Thyroid gland (tissue), 4 donors: ENCODE measurements at regions not wholly inside any gene's neighbourhood (a gene's known extent, or its start where the extent isn't known, plus 50 kb on each side); places are given as distances from the start of the nearest gene placed in this dataset.
A peak's percentile ranks its signal among the peaks of the same experiment; 100 is the strongest.
"Not testable (repeated sequence)": the region's sequence is repeated elsewhere in the genome, so short reads cannot be mapped to it uniquely, and the experiment has no call there.

Experiments used
- DNase-seq, 2 donors: peaks; one replicate each; pipeline ENCODE4 v3.0.0-alpha.2; 2019
- H3K27ac ChIP-seq, 3 donors: fragments of 200-600 bp; sonication (generic); 1 replicate in 2 of 3; 2 replicates in 1 of 3; pipeline ENCODE4 v1.5.1; 2016 to 2019; ENCODE audit warnings: mild to moderate bottlenecking in 1 of 3, moderate library complexity in 1 of 3
- H3K27me3 ChIP-seq: fragments of 200-600 bp; sonication (generic); one replicate; pipeline ENCODE4 v1.5.1; 2019
- H3K36me3 ChIP-seq, 2 donors: fragments of 200-600 bp; sonication (generic); one replicate each; pipeline ENCODE4 v1.5.1; 2016 to 2019
- H3K4me1 ChIP-seq, 2 donors: fragments of 200-600 bp; sonication (generic); one replicate each; pipeline ENCODE4 v1.5.1; 2017 to 2019
- H3K4me3 ChIP-seq, 3 donors: fragments of 200-600 bp; sonication (generic); replicated peaks in 1 of 3; 1 replicate in 2 of 3; 2 replicates in 1 of 3; pipeline ENCODE4 v1.5.1; 2016; ENCODE audit warnings: mild to moderate bottlenecking in 1 of 3
- H3K9me3 ChIP-seq: fragments of 200-600 bp; sonication (generic); one replicate; pipeline ENCODE4 v1.5.1; 2017
- CTCF ChIP-seq, 6 experiments: fragments of 200-600 bp in 3 of 6; fragments of 450-650 bp in 3 of 6; sonication (generic) in 3 of 6; IDR thresholded peaks; one replicate each; pipeline ENCODE4 v1.5.1; 2016 to 2019; ENCODE audit warnings: antibody characterized with exemption in 6 of 6, mild to moderate bottlenecking in 2 of 6, inconsistent platforms in 1 of 6, moderate library complexity in 1 of 6
- POLR2A ChIP-seq, 2 donors: fragments of 450-650 bp; IDR thresholded peaks; one replicate each; pipeline ENCODE4 v1.6.1; 2017; ENCODE audit warnings: antibody characterized with exemption in 2 of 2, mild to moderate bottlenecking in 2 of 2, moderate library complexity in 1 of 2
- WGBS, 2 donors: methylation state at CpG; one replicate each; pipeline ENCODE4 v1.1.5; 2017; 5-methylcytosine and 5-hydroxymethylcytosine counted together
- intact Hi-C: fragments of 100-400 bp; cut with DNase I; formaldehyde crosslinking; loops from one replicate; pipeline ENCODE4 v1.15.1; 2023

- no peaks in the 10 kb centered on the region for H3K9me3 ChIP-seq
- DNase-seq = no peak
- no peak overlapping the region for H3K4me3 ChIP-seq
- TF ChIP-seq POLR2A (IDR thresholded peaks at IDR 0.05) = no peak
- TF ChIP-seq CTCF (IDR thresholded peaks at IDR 0.05) = no peak
- no peaks in the 10 kb centered on the region for H3K36me3 ChIP-seq
- WGBS, 2 donors = 86 to 96% methylated on average over 9 of the region's 9 CpGs
- intact Hi-C loops = no loop called here
- H3K27me3 ChIP-seq = no peaks in the 10 kb centered on the region
- H3K27ac ChIP-seq = no peak overlapping the region
- no peaks in the 10 kb centered on the region for H3K4me1 ChIP-seq
These were observed 61.4 kb upstream of the E2F3 start for GRCh38 chr6:20340068-20340848.

- Histone ChIP-seq H3K36me3 (no peaks in the 10 kb centered on the region), H3K9me3 (no peaks in the 10 kb centered on the region), H3K27ac (no peak overlapping the region), H3K4me3 (no peak overlapping the region), H3K4me1 (no peaks in the 10 kb centered on the region), H3K27me3 (no peaks in the 10 kb centered on the region)
- TF ChIP-seq POLR2A (IDR thresholded peaks at IDR 0.05) (no peak), CTCF (IDR thresholded peaks at IDR 0.05) (no peak)
- 38 to 50% methylated on average over 2 of the region's 2 CpGs for WGBS, 2 donors
- intact Hi-C loops = no loop called here
- DNase-seq = peak in 1 of 2 donors; percentile 6
These were observed 60.6 kb upstream of the E2F3 start for GRCh38 chr6:20341096-20341495.

GRCh38 chr6:20341564-20341963 lies 60.1 kb upstream of the E2F3 start:
- 91 to 95% methylated on average over 4 of the region's 4 CpGs for WGBS, 2 donors
- H3K27ac ChIP-seq = no peak overlapping the region
- intact Hi-C loops = no loop called here

GRCh38 chr6:20346948-20347347 lies 54.7 kb upstream of the E2F3 start:
- H3K9me3 ChIP-seq, H3K4me1 ChIP-seq, DNase-seq, H3K36me3 ChIP-seq, H3K27me3 ChIP-seq, intact Hi-C loops, H3K4me3 ChIP-seq, H3K27ac ChIP-seq: not testable (repeated sequence)
- 83 to 94% methylated on average over 4 of the region's 4 CpGs for WGBS, 2 donors

More at GRCh38 chr6:20341564-20341963, 60.1 kb upstream of the E2F3 start:
- no peak for DNase-seq
- H3K36me3 ChIP-seq = no peaks in the 10 kb centered on the region
- no peak overlapping the region for H3K4me3 ChIP-seq
- H3K9me3 ChIP-seq = no peaks in the 10 kb centered on the region
- TF ChIP-seq POLR2A (IDR thresholded peaks at IDR 0.05) (no peak), CTCF (IDR thresholded peaks at IDR 0.05) (no peak)
- H3K27me3 ChIP-seq = no peaks in the 10 kb centered on the region
- H3K4me1 ChIP-seq = no peaks in the 10 kb centered on the region

- H3K27ac ChIP-seq = no peak overlapping the region
- TF ChIP-seq CTCF (IDR thresholded peaks at IDR 0.05) (no peak), POLR2A (IDR thresholded peaks at IDR 0.05) (no peak)
- no peak overlapping the region for H3K4me3 ChIP-seq
- H3K4me1 ChIP-seq = no peaks in the 10 kb centered on the region
- WGBS, 2 donors = 97 to 98% methylated on average over 3 of the region's 3 CpGs
- no peaks in the 10 kb centered on the region for H3K9me3 ChIP-seq
- intact Hi-C loops = no loop called here
- H3K27me3 ChIP-seq = no peaks in the 10 kb centered on the region
- H3K36me3 ChIP-seq = no peaks in the 10 kb centered on the region
- DNase-seq = no peak
These were observed 53.6 kb upstream of the E2F3 start for GRCh38 chr6:20348041-20348440.
